ENCODE measurements at regions not wholly inside any gene's neighbourhood (a gene's known extent, or its start where the extent isn't known, plus 50 kb on each side); places are given as distances from the start of the nearest gene placed in this dataset.
"Not testable (repeated sequence)": the region's sequence is repeated elsewhere in the genome, so short reads cannot be mapped to it uniquely, and the experiment has no call there.

GRCh38 chr13:53452263-53452808 lies 423.7 kb downstream of the OLFM4 start:
- DNase-seq (ENCODE audit: low read depth, low spot score): not testable (repeated sequence)

GRCh38 chr13:53460796-53461195 lies 432.2 kb downstream of the OLFM4 start:
- DNase-seq (ENCODE audit: low read depth, low spot score): no peak
- no peak overlapping the region for H3K27ac ChIP-seq

More at GRCh38 chr13:53452263-53452808, 423.7 kb downstream of the OLFM4 start:
- H3K27ac ChIP-seq: not testable (repeated sequence)

DNA sequence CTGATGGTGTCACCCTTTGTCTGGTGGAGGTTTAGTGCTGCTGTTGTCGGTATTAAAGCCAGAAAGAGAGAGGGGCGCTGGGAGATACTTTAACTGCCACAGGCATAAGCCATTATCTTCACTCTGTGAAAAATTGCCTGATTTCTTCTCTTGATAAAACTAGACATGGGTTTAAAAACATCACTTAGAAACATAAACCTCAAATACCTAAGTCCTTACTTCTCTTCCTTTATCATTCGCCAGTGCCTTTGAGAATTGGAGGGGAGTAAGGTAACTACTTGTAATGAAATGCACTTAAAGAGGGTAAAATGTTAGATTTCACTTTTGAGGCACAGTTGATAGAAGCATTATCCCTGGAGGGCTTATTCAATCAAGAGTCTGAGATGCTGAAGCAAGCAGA lies 434.5 kb downstream of the OLFM4 start:
- H3K27ac ChIP-seq: no peak overlapping the region
- DNase-seq (ENCODE audit: low read depth, low spot score): no peak

DNA sequence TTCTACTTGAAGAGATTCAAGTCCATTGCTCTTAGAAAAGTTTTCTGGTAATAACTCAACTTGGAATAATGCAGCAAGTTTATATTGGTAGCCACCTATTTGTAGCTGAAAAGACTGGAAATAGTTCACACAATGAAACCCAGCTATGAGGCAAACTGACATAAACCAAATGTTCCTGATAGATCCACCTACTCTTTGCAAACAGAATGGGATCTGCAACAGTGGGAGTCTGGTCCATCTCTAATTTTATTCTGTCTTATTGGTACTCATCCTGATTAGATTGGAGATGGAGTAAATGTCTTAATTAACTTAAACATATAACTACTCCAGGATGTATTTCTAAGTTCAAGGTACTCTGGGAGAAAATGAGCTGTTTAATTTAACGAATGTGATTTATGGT lies 438.0 kb downstream of the OLFM4 start:
- no peak for DNase-seq (ENCODE audit: low read depth, low spot score)

DNA sequence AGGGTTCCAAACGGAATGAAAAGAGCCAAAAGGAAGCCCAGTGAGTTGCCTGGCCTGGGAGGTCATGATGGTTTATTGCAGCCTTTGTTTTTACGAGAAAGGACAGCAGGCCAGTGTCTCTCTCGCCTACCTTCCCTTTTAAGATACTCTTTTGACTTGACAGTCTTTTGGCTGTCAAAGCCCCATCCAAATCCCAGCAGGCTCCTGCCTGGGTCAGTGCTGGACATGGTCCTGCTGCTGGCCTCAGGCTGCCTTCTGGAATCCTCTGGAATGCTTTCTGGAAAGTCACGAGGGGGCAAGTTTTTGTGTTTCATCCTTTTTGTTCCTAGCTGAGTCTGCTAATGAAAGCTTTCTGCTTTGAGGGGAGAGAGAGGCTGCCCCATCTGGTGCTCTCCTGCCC lies 444.8 kb downstream of the OLFM4 start:
- no peak overlapping the region for H3K27ac ChIP-seq
- DNase-seq (ENCODE audit: low read depth, low spot score): no peak

More for the DNA sequence above, 438.0 kb downstream of the OLFM4 start:
- no peak overlapping the region for H3K27ac ChIP-seq

- H3K27ac ChIP-seq: no peak overlapping the region
- DNase-seq (ENCODE audit: low read depth, low spot score): no peak
Observed at GRCh38 chr13:53474878-53475277, 446.3 kb downstream of the OLFM4 start.

- H3K27ac ChIP-seq: no peak overlapping the region
- DNase-seq (ENCODE audit: low read depth, low spot score): no peak
Observed at GRCh38 chr13:53490752-53491151, 462.1 kb downstream of the OLFM4 start.

- DNase-seq (ENCODE audit: low read depth, low spot score): no peak
- no peak overlapping the region for H3K27ac ChIP-seq
Observed at GRCh38 chr13:53494406-53494805, 465.8 kb downstream of the OLFM4 start.

DNA sequence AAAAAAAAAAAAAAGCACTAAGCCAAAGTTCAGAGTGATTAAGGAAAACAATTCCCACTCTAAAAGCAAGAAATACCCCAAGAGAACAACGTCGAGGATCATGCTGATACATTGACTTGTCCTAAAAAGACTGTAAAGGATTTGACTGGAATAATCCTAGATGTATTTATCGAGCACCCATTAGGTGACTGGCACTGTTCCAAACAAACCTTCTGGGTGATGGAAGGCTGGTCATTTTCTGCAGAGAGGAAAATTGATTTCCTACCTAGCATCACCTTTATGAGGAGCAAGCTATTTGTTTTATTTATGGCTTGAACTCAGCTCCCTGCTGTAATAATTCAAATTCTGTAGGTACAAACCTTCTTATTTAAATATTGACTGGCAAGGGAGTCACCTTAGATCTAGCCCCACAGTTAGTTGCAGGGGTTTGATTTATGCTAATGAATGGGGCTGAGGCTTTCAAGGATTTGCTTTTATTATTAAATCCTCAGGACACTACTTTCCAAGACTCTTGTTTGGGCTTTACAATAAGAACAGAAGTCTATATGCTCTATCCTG lies 471.0 kb downstream of the OLFM4 start:
- no peak overlapping the region for H3K27ac ChIP-seq
- no peak for DNase-seq (ENCODE audit: low read depth, low spot score)

- H3K27ac ChIP-seq: no peak overlapping the region
- DNase-seq (ENCODE audit: low read depth, low spot score): no peak
Observed at GRCh38 chr13:53501387-53501786, 472.8 kb downstream of the OLFM4 start.

DNA sequence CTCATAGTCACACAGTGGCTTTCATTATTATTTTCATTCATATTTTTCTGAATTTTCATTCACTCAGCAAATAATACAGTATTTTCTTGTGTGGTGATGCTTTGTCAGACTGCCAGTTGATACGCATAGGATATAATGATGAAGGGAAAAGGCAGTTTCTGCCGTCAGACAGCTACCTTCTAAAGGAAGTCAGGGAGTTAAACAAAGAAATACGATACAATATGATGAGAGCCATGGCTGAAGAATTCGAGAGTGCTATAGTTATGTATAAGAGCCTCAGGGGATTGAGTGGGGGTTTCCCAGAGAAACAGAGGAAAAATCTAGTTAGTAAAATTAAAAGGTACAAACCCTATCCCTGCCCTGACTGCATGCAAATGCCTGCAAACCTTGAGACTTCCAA lies 479.1 kb downstream of the OLFM4 start:
- no peak for DNase-seq (ENCODE audit: low read depth, low spot score)

DNA sequence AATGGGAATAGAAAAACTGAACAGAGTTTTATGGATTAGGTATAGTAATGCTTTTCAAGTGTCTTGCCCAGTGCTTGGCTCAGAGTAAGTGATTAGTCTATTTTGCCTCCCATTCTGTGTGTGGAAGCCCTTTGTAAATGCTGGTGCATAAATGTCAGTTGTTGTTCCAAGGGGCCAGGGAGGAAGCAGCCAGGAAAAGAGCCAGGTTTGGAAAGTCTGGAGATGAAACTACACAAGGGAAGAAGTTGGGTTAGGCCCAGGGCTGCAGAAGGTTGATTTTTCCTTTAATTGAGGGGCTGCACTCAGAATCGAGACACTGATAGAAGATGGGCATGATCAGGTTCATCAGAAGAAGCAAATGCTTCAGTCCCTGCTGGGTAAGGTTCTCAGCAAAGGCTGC lies 484.0 kb downstream of the OLFM4 start:
- no peak overlapping the region for H3K27ac ChIP-seq
- no peak for DNase-seq (ENCODE audit: low read depth, low spot score)

More for the DNA sequence above, 479.1 kb downstream of the OLFM4 start:
- H3K27ac ChIP-seq: no peak overlapping the region

GRCh38 chr13:53513226-53513625 lies 484.6 kb downstream of the OLFM4 start:
- DNase-seq (ENCODE audit: low read depth, low spot score): no peak
- no peak overlapping the region for H3K27ac ChIP-seq

- no peak for DNase-seq (ENCODE audit: low read depth, low spot score)
- no peak overlapping the region for H3K27ac ChIP-seq
Observed at GRCh38 chr13:53520132-53520531, 491.5 kb downstream of the OLFM4 start.

GRCh38 chr13:53522034-53522433 lies 493.4 kb downstream of the OLFM4 start:
- H3K27ac ChIP-seq: no peak overlapping the region
- no peak for DNase-seq (ENCODE audit: low read depth, low spot score)

GRCh38 chr13:53537586-53537985 lies 509.0 kb downstream of the OLFM4 start:
- no peak for DNase-seq (ENCODE audit: low read depth, low spot score)
- no peak overlapping the region for H3K27ac ChIP-seq

- no peak for DNase-seq (ENCODE audit: low read depth, low spot score)
- H3K27ac ChIP-seq: no peak overlapping the region
Observed at GRCh38 chr13:53545340-53545941, 516.8 kb downstream of the OLFM4 start.

DNA sequence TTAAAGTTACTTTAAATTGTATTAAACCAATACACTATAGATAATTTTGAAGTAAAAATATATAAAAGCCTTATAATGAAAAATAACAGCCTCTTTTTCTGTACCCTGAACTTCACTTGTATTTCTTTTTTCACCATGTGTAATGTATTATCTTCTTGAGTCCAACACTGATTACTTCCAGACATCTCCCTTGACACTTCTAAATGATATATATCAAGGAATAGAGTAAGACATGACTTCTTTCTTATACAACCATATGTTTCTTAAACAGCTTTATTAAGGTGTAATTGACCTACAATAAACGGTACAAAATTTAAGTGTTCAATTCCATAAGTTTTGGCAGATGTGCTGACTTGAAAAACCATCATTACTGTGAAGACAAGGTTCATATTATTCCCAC lies 531.9 kb downstream of the OLFM4 start:
- no peak for DNase-seq (ENCODE audit: low read depth, low spot score)

DNA sequence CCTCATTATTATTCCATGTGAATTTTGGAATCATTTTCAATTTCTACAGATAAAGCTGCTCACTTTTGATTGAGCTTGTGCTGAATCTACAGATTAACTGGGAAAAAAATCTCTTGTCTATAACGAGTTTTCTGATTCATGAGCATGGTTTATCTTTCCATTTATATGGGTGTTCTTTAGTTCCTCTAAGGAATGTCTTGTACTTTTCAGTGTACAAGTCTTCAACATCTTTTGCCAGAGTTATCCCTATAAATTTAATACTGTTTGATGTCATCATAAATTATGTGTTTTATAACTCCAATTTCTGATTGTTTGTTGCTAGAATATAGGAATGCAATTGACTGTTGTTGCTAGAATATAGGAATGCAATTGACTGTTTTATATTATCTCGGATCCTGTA lies 533.8 kb downstream of the OLFM4 start:
- no peak overlapping the region for H3K27ac ChIP-seq
- DNase-seq (ENCODE audit: low read depth, low spot score): no peak

More for the DNA sequence above, 531.9 kb downstream of the OLFM4 start:
- H3K27ac ChIP-seq: no peak overlapping the region

DNA sequence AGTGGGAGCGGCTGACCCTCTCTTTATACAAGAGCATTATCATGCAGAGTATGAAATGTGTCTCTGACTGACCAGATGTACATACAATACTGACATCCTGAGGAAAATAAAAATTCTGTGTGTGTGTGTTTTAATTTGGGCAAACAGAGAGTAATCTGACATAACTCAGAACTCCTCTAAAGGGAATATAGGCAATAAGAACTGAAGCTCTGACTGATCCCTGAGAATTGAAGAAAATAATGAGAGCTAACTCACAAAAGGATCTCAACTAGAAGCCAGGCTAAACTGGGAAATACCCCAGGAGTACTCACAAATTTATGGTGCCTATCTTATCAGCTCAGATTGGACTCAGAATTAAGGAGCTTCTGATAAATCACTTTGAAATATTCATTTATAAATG lies 539.9 kb downstream of the OLFM4 start:
- no peak for DNase-seq (ENCODE audit: low read depth, low spot score)
- H3K27ac ChIP-seq: no peak overlapping the region

- H3K27ac ChIP-seq: no peak overlapping the region
- DNase-seq (ENCODE audit: low read depth, low spot score): no peak
Observed at GRCh38 chr13:53569453-53569852, 540.8 kb downstream of the OLFM4 start.

DNA sequence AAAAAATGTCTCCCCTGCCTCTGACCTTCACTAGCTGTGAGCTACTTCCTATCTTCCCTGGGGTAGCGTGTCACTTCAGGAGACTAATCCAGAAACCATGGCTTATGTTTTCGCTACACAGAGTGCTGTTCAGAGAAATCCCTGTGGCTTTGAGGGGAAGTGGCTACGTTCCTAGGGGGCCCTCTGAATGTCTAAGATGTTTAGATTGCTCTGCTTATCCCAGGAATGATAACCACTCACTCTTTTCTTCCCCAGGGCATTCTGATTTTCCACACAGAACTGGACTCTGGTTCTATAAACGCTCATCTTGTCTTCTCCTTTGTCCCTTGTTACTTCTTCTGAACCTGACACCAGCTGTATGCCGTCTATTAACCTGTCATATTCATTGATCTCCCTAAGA lies 572.5 kb downstream of the OLFM4 start:
- no peak for DNase-seq (ENCODE audit: low read depth, low spot score)
- no peak overlapping the region for H3K27ac ChIP-seq

All from epithelial cell of prostate (primary cell).